CD4-positive, CD25-positive, alpha-beta regulatory T cell (primary cell): ENCODE measurements at regions not wholly inside any gene's neighbourhood (a gene's known extent, or its start where the extent isn't known, plus 50 kb on each side); places are given as distances from the start of the nearest gene placed in this dataset.

Experiments
- ATAC-seq, 2 donors: fragments of 150-1000 bp; cut with Tn5 transposase; one replicate each; pipeline ENCODE4 v1.10.0; 2021; ENCODE audit warnings: low read depth in 2 of 2, moderate number of reproducible peaks in 2 of 2, moderate library complexity in 1 of 2
- DNase-seq, 3 donors: peaks; one replicate each; pipeline versions ENCODE4 v3.0.0 to v3.0.0-alpha.2; 2012 to 2022; ENCODE audit warnings: mixed read lengths in 1 of 3
- H3K27ac ChIP-seq: one replicate; pipeline ENCODE4 v1.7.0; 2013; ENCODE audit warnings: mild to moderate bottlenecking, low read length; ENCODE audit not compliant: insufficient read depth, poor library complexity, severe bottlenecking
- H3K27me3 ChIP-seq: one replicate; pipeline ENCODE4 v1.7.0; 2013; ENCODE audit warnings: low read length; ENCODE audit not compliant: control insufficient read depth, insufficient read depth
- H3K36me3 ChIP-seq: one replicate; pipeline ENCODE4 v1.7.0; 2013; ENCODE audit warnings: mild to moderate bottlenecking, low read length, moderate library complexity; ENCODE audit not compliant: control insufficient read depth, insufficient read depth
- H3K4me1 ChIP-seq: 2 replicates; pipeline ENCODE4 v1.7.0; 2013; ENCODE audit warnings: mild to moderate bottlenecking, low read length; ENCODE audit not compliant: insufficient read depth, control insufficient read depth, poor library complexity, severe bottlenecking
- H3K4me3 ChIP-seq: one replicate; pipeline ENCODE4 v1.7.0; 2013; ENCODE audit warnings: low read depth, mild to moderate bottlenecking, low read length, moderate library complexity
- H3K9me3 ChIP-seq, 2 experiments: 1 replicate in 1 of 2; 2 replicates in 1 of 2; pipeline ENCODE4 v1.7.0; 2013; ENCODE audit warnings: low read length in 2 of 2, mild to moderate bottlenecking in 1 of 2, moderate library complexity in 1 of 2; ENCODE audit not compliant: control insufficient read depth in 2 of 2
- H3K27ac Mint-ChIP-seq, 3 donors: one replicate each; pipeline ENCODE4 v1.8.0; 2020 to 2022; ENCODE audit warnings: mild to moderate bottlenecking in 3 of 3, mixed read lengths in 3 of 3, moderate library complexity in 2 of 3
- H3K27me3 Mint-ChIP-seq: one replicate; pipeline ENCODE4 v1.8.0; 2022; ENCODE audit warnings: mild to moderate bottlenecking, mixed read lengths
- H3K36me3 Mint-ChIP-seq: one replicate; pipeline ENCODE4 v1.8.0; 2020; ENCODE audit warnings: mixed read lengths
- H3K4me1 Mint-ChIP-seq, 4 donors: one replicate each; pipeline ENCODE4 v1.8.0; 2020 to 2022; ENCODE audit warnings: mixed read lengths in 4 of 4, mild to moderate bottlenecking in 1 of 4
- H3K4me3 Mint-ChIP-seq, 4 donors: one replicate each; pipeline ENCODE4 v1.8.0; 2020 to 2022; ENCODE audit warnings: mild to moderate bottlenecking in 4 of 4, mixed read lengths in 4 of 4, moderate library complexity in 3 of 4
- H3K9me3 Mint-ChIP-seq, 7 donors: one replicate each; pipeline ENCODE4 v1.8.0; 2020 to 2022; ENCODE audit warnings: mixed read lengths in 7 of 7, mild to moderate bottlenecking in 3 of 7, moderate library complexity in 2 of 7

GRCh38 chr4:30620711-30621110 is 99.5 kb upstream of the PCDH7 start:
- Mint-ChIP-seq H3K4me1 (no peaks in the 10 kb centered on the region), H3K9me3 (peaks cover 0 to 8% (median 5%) of the 10 kb centered on the region in 7 donors), H3K27me3 (no peaks in the 10 kb centered on the region), H3K27ac (no peak overlapping the region), H3K36me3 (no peaks in the 10 kb centered on the region), H3K4me3 (no peak overlapping the region)
- Histone ChIP-seq H3K4me3 (no peak overlapping the region), H3K27ac (no peak overlapping the region), H3K9me3 (no peaks in the 10 kb centered on the region), H3K36me3 (no peaks in the 10 kb centered on the region), H3K4me1 (no peaks in the 10 kb centered on the region), H3K27me3 (no peaks in the 10 kb centered on the region)
- no peak for ATAC-seq
- DNase-seq: no peak

DNA sequence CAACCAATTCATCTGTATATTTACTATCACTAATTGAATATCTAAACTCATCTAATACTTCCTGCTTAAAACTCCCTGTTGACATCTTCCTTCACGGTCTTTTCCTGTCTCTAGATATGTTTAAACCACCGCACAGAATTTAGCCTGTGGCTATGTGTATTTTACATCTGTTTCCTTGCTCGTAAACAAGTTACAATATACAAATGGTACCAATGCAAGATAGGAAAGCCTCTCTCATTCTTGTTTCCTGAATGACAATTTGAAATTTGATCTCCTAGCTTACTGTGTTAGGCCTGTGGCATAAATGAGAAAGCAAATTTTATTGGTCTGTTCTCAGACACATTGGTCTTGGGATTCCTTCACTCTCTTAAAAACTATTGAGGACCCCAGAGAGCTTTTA is 89.7 kb upstream of the PCDH7 start:
- H3K9me3 Mint-ChIP-seq: peaks cover 0 to 13% (median 7%) of the 10 kb centered on the region in 7 donors
- ATAC-seq: no peak
- DNase-seq: no peak
- H3K27me3 Mint-ChIP-seq: no peaks in the 10 kb centered on the region
- H3K36me3 Mint-ChIP-seq: no peaks in the 10 kb centered on the region
- H3K9me3 ChIP-seq: peaks cover 0 to 2% of the 10 kb centered on the region in 2 experiments
- no peak overlapping the region for H3K4me3 Mint-ChIP-seq
- no peaks in the 10 kb centered on the region for H3K4me1 ChIP-seq
- no peaks in the 10 kb centered on the region for H3K27me3 ChIP-seq
- H3K4me1 Mint-ChIP-seq: no peaks in the 10 kb centered on the region
- H3K27ac Mint-ChIP-seq: no peak overlapping the region
- H3K4me3 ChIP-seq: no peak overlapping the region
- no peaks in the 10 kb centered on the region for H3K36me3 ChIP-seq
- H3K27ac ChIP-seq: no peak overlapping the region

- Mint-ChIP-seq H3K4me1 (no peaks in the 10 kb centered on the region), H3K36me3 (no peaks in the 10 kb centered on the region), H3K4me3 (no peak overlapping the region), H3K27me3 (no peaks in the 10 kb centered on the region), H3K9me3 (peaks cover 0 to 22% (median 8%) of the 10 kb centered on the region in 7 donors), H3K27ac (no peak overlapping the region)
- Histone ChIP-seq H3K4me1 (no peaks in the 10 kb centered on the region), H3K9me3 (no peaks in the 10 kb centered on the region), H3K4me3 (no peak overlapping the region), H3K36me3 (no peaks in the 10 kb centered on the region), H3K27ac (no peak overlapping the region), H3K27me3 (no peaks in the 10 kb centered on the region)
- no peak for ATAC-seq
- DNase-seq: no peak
These were observed 87.4 kb upstream of the PCDH7 start for GRCh38 chr4:30632751-30633150.

DNA sequence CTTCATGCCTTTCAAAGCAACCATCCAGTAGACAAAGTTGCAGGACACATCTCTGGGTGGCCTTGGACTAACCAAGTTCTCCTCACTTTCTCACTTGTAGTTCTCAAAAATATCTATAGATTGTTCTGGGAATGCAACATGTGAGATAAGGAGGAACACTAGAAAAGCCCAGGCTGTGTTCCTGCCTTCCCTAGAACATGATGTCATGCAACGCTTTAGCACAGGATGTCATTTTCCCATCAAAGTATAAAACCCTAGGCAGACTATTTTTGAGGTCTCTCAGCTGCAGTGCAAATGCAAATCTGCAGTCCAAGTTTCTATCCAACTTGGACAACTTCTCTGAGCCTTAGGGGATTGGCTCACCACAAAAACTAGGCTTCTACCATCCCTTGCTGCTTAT is 78.8 kb upstream of the PCDH7 start:
- no peaks in the 10 kb centered on the region for H3K36me3 Mint-ChIP-seq
- Histone ChIP-seq H3K36me3 (no peaks in the 10 kb centered on the region), H3K9me3 (peaks cover 0 to 2% of the 10 kb centered on the region in 2 experiments), H3K4me3 (no peak overlapping the region), H3K4me1 (no peaks in the 10 kb centered on the region), H3K27me3 (no peaks in the 10 kb centered on the region), H3K27ac (no peak overlapping the region)
- H3K27ac Mint-ChIP-seq: no peak overlapping the region
- DNase-seq (no peak), ATAC-seq (no peak)
- no peaks in the 10 kb centered on the region for H3K4me1 Mint-ChIP-seq
- peaks cover 0 to 14% (median 6%) of the 10 kb centered on the region in 7 donors for H3K9me3 Mint-ChIP-seq
- H3K27me3 Mint-ChIP-seq: no peaks in the 10 kb centered on the region
- no peak overlapping the region for H3K4me3 Mint-ChIP-seq

DNA sequence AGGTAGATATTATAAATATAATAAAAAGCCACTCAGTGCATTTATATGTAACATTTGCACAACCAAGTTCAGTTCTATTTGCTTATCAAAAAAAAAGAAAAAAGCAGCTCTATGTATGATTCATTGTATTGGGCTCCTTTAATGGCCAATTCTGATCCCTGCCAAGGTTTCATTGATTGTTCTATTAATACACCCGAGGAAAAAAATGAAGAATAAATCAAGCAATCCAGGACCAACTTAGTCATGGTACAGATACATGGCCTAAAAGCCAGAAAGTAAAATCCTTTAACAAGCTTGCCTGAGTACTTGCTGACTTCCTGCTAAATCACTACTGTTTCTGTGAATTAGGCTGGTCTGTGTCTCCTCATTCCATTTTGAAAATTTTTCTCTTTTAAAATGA is 77.6 kb upstream of the PCDH7 start:
- Mint-ChIP-seq H3K36me3 (no peaks in the 10 kb centered on the region), H3K27me3 (no peaks in the 10 kb centered on the region), H3K4me1 (no peaks in the 10 kb centered on the region), H3K9me3 (peaks cover 0 to 10% (median 4%) of the 10 kb centered on the region in 7 donors), H3K27ac (no peak overlapping the region), H3K4me3 (no peak overlapping the region)
- Histone ChIP-seq H3K9me3 (peaks cover 0 to 2% of the 10 kb centered on the region in 2 experiments), H3K4me3 (no peak overlapping the region), H3K4me1 (no peaks in the 10 kb centered on the region), H3K27me3 (no peaks in the 10 kb centered on the region), H3K36me3 (no peaks in the 10 kb centered on the region), H3K27ac (no peak overlapping the region)
- no peak for ATAC-seq
- no peak for DNase-seq

- DNase-seq: no peak
- H3K27ac ChIP-seq: no peak overlapping the region
- ATAC-seq: no peak
- Mint-ChIP-seq H3K4me3 (no peak overlapping the region), H3K27ac (no peak overlapping the region), H3K4me1 (no peaks in the 10 kb centered on the region), H3K36me3 (no peaks in the 10 kb centered on the region), H3K27me3 (no peaks in the 10 kb centered on the region), H3K9me3 (peaks cover 3 to 21% (median 6%) of the 10 kb centered on the region in 7 donors)
- H3K27me3 ChIP-seq: no peaks in the 10 kb centered on the region
- peaks cover 0 to 3% of the 10 kb centered on the region in 2 experiments for H3K9me3 ChIP-seq
- no peak overlapping the region for H3K4me3 ChIP-seq
- no peaks in the 10 kb centered on the region for H3K36me3 ChIP-seq
- no peaks in the 10 kb centered on the region for H3K4me1 ChIP-seq
These were observed 66.9 kb upstream of the PCDH7 start for GRCh38 chr4:30653291-30653690.

DNA sequence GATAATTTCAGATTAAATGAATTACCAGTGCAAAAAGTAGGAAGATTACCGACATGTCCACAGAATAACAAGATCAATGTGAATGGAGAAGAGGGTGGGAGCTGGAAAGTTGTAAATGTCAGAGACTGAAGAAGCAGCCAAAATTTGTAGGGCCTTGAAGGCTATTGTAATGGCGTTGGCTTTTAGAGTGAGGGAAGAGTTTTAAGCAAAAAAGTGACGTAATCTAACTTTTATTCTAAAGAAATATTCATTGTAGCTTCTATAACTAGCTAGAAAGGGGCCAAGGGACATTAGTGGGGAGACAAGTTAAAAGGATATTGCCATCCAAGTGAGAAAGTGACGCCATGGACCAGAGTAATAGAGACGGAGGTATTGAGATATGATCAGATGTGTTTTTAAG is 63.3 kb upstream of the PCDH7 start:
- no peak overlapping the region for H3K4me3 ChIP-seq
- no peak overlapping the region for H3K27ac Mint-ChIP-seq
- ATAC-seq (no peak), DNase-seq (no peak)
- H3K27me3 ChIP-seq: no peaks in the 10 kb centered on the region
- no peaks in the 10 kb centered on the region for H3K4me1 Mint-ChIP-seq
- H3K9me3 ChIP-seq: peaks cover 0 to 3% of the 10 kb centered on the region in 2 experiments
- no peaks in the 10 kb centered on the region for H3K27me3 Mint-ChIP-seq
- H3K36me3 ChIP-seq: no peaks in the 10 kb centered on the region
- H3K4me1 ChIP-seq: no peaks in the 10 kb centered on the region
- H3K36me3 Mint-ChIP-seq: no peaks in the 10 kb centered on the region
- peaks cover 0 to 8% (median 2%) of the 10 kb centered on the region in 7 donors for H3K9me3 Mint-ChIP-seq
- H3K27ac ChIP-seq: no peak overlapping the region
- H3K4me3 Mint-ChIP-seq: no peak overlapping the region

GRCh38 chr4:30667919-30668318 is 52.2 kb upstream of the PCDH7 start:
- Mint-ChIP-seq H3K36me3 (no peaks in the 10 kb centered on the region), H3K4me3 (no peak overlapping the region), H3K27ac (no peak overlapping the region), H3K27me3 (no peaks in the 10 kb centered on the region), H3K4me1 (no peaks in the 10 kb centered on the region), H3K9me3 (peaks cover 0 to 4% (median 0%) of the 10 kb centered on the region in 7 donors)
- Histone ChIP-seq H3K27me3 (no peaks in the 10 kb centered on the region), H3K4me3 (no peak overlapping the region), H3K4me1 (no peaks in the 10 kb centered on the region), H3K36me3 (no peaks in the 10 kb centered on the region), H3K27ac (no peak overlapping the region), H3K9me3 (peaks cover 5% of the 10 kb centered on the region in 2 experiments)
- DNase-seq (no peak), ATAC-seq (no peak)
